ENCODE measurements at regions not wholly inside any gene's neighbourhood (a gene's known extent, or its start where the extent isn't known, plus 50 kb on each side); places are given as distances from the start of the nearest gene placed in this dataset.

DNA sequence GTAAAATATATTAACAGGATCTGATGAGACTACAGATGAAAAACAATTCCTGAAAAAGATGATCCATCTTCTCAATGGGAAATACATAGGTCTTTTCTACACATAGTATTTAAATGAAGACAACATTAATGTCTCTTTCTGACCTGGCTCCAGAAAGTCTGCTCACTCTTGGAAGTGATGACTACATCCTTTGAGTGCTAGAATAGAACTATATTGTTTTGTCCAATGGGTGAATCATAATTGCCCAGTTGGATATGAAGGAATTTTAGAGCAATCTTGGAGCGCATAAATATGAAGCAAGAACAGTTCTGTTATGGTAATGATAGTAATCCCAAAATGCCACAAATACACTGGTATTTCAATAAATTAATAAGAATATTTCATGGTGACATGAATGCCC lies 322.1 kb downstream of the DEPDC1B start:
- no peak for DNase-seq

DNA sequence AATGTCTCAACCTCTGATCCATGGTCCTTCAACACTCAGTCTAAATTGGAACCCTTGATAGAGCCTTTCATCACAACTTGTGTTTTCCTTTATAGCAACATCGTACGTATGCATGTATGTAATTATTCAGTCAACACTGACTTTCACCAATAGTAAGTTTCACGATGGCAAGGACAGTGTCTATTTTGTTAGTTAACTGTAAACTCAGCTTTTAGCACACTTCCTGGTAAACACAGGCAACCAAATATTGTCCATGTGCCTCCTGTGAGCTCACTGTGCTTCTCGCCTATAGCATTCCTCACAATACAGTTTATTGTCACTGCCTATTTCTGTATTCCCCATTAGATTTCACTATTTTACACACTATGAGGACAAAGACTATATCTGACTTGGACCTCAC lies 323.1 kb downstream of the DEPDC1B start:
- no peak for DNase-seq

DNA sequence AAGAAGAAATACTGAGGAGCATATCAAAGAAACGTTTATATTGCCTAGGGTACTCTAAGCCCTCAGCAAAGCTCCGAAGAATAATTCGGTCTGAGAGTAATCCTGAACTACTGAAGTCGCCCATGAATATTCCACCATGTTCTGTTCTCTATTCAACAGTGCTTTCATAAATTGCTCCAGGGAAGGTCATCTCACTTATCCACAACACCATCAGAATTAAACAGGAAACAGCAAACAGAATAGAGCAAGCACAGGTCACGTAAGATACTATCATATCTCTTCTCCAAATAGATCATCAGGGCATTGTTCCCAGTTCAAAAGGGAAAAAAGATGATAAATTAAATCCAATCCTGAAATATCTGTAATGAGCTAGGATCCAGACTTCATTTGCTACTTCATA lies 325.6 kb downstream of the DEPDC1B start:
- no peak for DNase-seq

DNA sequence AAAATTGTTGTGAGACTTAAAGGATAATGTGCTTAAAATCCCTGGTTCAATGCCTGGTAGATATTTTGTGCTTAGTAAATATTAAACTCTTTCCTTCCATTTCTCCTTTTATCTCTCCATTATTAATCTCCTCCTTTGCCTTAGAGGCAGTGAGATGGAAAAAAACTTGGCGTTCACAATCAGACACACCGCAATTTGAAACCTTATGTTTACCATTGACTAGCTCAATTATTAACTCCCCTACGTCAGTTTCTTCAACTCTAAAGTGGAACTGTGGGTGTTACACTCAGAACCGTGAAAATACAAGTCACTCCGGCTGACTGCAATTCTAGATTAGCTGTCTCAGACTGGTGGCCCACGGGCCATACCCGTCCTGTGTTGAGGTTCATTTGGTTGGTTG lies 327.2 kb downstream of the DEPDC1B start:
- no peak for DNase-seq

DNA sequence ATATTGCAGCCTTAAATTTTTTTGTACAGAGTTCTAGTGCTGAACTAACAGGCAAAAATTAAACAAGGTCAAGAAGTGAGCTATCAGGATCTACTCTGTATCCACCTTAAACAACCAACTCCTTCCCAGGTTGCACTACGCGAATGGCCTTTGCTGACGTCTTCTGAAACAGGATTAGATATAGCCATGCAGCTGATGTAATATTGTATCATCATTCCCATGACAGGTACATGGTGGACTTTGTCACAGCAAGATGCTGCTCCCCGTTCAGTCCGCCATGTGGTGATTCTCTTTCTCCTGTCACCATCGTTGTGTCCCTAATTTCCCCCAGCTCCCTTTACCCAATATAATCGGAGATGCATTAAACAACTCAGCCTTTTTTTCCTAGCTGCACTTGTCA lies 328.9 kb downstream of the DEPDC1B start:
- DNase-seq = no peak

DNA sequence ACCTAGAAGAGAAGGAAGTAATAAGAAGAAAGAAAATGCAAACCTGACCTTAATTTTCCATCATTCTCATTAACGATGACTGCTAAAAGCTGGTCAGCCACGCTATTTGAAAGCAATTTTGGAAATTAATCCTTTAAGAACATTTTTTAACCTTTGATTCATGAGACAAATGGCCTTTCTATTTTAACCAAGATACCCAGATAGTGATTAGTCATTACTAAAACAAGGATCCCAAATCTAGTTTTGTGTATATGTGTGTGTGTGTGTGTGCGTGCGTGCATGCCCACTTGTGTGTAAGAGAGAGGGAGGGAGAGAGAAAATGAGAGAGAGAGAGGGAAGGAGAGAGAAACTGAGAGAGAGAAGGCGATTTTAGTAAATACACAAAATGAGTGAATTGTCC lies 329.5 kb downstream of the DEPDC1B start:
- DNase-seq = no peak

DNA sequence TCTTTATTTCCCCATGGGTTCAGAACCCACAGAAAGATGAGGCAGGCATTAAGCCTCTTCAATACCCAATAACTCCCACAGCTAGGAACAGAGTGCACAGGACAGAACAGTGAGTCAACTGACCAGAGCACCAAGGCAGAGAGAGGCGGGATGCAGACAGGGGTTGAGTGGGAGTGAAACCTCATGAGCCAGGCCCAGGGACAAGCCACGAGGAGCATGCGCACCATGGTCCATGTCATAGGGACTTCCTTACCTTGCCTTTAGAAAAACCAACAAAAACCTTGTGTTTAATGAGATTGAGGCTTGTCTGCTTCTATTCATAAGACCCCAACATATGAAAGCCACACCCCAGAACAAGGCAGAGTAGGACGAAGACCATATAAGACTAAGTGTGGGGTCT lies 330.6 kb downstream of the DEPDC1B start:
- DNase-seq = no peak

DNA sequence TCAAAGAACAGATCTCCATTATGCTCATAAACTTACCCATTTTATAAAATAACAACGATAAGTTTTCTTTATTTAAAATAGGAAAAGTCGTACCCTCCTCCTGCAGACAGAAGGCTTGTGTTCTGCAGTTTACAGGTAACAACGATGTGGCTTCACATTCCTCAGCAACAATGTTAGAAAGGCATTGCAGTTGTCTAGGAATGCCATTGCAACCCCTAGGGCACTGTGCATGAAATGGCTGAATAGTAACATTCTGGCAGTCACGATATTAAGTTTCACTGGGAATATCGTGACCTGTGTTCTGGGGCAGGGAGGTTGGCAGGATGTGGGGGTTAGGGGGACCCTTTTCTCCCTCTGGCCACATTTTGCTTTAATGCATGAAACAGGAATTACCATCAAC lies 331.9 kb downstream of the DEPDC1B start:
- no peak for DNase-seq

DNA sequence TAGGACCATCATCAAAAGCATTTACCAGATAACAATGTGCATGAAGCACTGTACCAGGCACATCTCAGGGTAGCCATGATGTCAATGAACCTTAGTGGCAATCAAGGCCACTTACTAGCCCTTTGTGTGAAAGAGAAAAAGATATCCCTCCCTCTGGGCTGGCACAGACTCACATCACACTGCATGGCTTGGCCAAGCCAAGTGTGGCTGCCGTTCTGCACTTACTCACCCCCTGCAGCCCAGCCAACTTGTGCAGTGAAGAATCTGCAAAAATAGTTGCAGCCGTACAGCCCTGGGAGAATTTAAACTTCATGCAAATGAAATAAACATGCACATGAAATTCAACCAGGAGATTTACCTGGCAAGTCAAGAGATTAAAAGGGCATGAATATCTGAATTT lies 333.5 kb downstream of the DEPDC1B start:
- no peak for DNase-seq

DNA sequence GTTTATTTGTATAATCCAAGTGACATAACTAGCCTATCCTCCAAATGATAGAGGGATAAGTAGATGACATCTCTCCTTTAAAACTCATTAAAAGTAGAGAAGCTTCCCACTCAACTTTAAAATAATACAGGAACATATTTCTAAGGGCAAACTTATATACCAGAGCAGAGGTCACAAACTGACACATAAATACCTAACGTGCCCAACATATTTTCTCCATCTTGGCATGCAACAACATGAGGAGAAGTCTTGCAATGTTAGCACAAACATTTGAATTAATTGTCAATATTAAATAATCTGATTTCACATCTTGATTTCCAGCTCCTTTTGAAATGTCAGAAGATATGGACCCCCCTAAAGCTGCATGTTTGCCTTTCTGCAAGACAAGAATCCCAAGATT lies 335.0 kb downstream of the DEPDC1B start:
- DNase-seq = no peak

DNA sequence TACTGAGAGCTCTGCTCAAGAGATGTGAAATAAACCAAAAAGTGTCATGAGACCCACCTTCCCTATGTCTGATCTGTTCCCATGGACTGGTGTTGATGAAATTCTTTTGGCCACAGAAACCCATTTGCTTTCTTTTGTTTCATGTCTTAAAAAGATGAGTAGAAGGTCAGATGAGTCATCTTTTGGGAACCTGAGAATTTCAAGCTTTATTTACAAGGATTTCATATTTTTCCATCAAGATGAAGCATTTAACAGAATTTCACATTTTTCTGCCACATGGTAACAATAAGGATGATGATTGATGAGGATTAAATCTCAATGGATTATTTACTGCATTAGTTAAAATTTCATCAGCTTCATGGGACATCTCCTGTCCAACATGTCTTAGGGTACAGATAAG lies 337.8 kb downstream of the DEPDC1B start:
- no peak for DNase-seq

DNA sequence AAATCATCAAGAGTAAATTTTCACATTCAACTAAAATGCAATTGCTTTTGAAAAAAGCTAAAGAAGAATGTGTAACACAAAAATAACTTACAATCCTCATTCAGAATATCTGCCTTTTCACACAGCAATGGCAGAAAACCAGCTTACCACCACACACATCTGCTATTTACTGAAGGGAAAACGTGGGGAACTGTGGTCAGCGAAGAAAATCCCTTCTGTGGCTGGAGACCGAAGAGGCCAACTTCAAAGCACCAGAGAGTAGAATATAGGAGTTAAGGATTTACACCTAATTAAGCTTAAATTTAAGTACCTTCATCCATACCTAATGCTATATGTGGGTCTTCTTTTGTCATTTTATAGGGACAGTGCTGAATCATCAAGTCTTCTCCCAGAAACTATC lies 339.6 kb downstream of the DEPDC1B start:
- DNase-seq = no peak

DNA sequence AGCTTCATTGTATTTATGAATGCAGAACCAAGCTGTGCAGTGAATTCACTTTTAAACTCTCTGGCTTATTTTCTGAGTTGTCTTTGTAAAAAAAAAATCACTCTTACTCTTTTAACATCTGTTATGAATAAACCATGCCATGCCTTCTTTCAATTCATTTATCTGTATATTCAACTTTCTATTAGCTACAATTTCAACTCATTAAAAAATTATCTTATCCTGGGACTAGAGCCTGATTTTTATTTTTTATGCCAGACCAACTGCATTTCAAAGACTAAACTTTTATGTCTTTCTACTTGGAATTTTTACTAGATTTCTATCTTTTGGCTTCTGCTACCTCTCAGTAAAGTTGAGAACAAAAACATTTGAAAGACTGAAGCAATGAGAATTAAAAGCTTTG lies 342.7 kb downstream of the DEPDC1B start:
- no peak for DNase-seq

DNA sequence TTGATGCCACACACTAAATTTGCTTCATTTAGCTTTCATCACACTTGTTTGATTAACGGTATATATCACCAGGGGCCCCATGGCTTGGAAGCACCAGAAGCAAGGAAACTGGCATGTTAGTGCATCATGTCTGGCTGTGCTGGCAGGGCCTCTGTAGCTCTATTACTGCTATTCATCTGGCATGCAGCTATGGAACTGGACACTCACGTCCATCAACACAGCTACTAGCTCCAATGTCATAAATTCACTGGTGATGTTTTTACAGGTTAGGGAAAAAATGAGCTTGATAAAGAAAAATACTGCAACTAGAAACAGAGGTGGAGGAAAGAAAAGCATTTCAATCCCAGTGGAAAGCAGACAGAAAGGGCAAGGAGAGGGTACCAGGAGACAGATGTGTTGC lies 343.2 kb downstream of the DEPDC1B start:
- DNase-seq = no peak

DNA sequence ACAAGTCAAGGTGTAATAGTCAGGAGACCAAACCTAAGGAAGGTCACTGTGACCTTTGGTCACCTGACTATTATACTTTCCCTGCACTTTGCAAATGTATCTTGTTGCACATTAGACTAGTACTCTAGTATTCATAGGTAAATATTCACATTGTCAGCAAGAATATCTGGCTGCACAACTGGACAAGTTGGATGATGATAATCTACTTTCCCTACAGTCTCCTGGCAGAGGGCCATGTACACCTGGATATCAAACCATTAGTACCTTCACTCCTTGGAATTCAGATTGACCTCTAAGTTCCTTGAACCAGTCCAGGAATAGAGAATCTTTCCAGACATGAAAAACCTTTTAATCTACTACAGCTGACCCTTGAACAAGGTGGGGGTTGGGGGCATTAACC lies 344.8 kb downstream of the DEPDC1B start:
- no peak for DNase-seq

DNA sequence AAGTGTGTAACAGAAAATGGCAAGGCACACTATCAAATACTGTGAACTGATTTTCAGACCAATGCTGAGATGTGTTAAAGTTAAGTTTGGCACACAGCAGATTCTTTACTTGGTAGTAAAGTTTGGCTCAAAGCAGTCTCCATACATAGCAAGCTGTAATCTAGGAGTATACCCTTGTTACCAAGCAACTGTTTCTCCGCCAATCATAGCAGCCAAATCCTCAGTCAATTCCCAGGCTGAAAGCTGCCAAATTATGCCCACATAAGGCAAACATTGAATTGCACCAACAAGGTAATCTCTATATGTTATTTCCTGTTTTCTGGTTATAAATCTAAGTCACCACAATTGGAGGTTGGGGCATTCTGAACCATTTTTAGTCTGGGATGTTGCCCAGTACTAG lies 345.7 kb downstream of the DEPDC1B start:
- DNase-seq = no peak

DNA sequence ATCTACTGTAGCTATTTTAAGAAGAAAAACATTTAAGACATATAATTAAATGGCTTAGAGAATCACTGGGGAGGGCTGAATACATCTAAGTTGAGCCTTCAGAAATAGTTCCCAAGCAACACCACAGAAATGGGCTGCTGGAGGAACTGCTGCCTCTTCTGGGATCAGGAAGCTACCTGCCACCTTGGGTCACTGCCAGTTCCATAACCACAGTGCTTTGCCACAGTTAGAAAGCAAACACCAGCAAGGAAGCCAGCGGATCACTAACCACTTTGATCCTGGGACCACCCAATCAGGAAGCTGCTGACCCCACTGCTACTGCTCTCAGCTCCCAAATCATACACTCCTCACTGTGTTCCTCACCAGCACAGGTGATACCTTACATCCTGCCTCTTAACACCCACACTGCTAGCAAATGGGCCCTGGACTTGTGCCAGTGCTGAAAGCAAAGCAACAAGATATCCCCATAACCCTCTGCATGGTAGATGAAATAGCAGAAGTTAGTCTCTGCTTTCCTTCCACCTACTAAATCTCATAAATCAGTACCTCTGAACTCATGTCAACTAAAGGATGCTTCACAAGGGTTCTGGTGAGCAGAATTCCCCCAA lies 346.9 kb downstream of the DEPDC1B start:
- no peak for DNase-seq

DNA sequence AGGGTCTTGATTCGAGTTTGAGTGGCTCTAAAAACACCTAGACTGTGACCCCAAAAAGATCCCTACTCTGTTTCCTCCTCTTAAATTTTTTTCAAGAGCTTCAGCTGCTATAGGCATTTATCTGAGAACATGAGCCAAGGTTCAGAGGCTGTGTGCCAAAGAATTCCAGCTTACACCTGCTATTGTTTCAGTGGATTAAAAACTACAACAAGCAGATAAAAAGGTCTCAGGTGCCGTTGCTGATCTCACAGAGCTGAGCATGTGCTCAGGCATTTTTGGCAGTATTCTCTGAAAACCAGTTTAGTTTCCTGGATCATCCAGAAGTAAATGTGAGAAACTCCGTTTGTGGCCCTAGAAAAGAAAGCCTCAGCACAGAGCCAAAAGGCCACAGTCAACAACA lies 349.2 kb downstream of the DEPDC1B start:
- DNase-seq = no peak

DNA sequence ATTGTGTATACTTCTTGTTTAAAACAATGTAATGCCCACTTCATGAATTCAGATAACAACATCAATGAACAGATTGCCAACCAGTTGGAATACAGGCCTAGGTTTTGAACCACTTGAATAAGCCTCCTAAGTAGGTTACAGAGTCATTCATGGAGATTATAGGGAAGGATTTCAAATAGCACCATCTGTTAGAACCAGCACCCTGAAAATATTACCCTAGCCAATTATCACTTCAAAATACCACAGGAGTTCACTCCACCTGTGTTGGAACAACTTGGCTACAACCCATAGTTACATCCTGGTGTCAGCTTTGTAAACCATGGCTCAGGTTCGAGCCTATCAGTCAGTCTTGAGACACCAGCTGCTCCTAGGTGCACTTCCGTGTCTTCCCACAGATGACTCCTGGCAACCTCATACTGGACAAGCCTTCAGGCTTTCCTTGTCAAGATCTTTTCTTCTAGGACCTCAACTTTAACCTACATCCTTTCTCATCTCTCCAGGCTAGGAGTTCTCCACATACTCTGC lies 350.0 kb downstream of the DEPDC1B start:
- DNase-seq = no peak

DNA sequence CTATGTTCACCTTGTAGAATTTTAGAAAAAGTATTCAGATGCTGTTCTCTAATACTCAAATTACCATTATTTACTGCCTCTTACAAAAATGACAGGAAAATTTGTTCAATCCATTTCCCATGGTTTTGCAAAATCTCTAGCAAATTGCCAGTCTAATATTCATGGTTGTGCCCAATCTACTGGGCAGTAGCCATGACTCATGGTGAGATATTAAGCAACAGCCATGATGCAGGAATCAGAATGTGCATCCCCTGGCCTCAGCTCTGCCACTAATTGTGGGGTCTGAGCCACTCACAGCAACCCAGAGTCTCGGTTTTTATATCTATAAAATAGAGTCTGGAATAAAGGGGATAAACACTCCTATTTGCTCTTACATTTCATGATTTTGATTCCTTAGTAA lies 353.6 kb downstream of the DEPDC1B start:
- DNase-seq = no peak

DNA sequence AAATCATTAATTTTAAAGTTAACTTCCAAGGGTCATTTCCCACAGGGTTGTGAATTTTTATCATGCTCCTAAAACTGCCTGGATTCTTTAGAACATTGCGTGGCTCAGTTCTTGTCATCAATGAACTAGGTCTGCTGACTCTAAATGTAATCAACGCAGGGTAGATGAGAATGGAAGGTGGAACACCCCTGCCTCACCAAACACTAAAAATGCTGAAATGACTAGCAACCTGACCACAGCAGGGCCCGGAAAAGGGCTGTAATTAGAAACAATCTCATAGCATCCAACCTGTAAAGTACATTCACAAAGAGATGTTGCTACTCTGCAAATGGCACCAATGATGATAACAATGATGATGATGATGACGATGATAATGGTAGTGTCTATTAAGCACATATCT lies 356.9 kb downstream of the DEPDC1B start:
- no peak for DNase-seq

DNA sequence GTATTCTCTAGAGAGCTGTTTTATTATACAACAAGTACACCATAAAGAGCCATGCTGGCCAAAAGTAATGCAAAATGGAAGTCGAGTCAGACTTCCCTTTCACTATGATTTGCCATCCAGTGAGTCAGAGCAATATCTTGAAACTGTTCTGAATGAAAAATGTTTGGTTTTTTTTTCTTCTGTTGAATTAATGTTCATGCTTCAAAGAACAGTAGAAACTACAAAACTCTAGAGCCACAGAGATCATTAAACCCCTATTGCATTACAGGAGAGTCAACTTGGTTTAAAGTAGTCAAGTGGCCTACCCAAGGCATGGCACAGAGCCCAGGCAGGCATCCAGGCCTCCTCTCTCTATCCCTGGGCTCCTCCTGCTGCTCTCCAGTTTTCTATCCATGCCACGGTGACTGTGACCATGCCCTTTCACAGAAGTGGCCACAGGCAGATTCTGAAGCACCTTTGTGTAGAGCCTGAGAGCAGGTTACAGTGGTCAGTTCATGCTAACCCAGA lies 358.9 kb downstream of the DEPDC1B start:
- DNase-seq = peak in 1 of 51 donors; percentile 3

DNA sequence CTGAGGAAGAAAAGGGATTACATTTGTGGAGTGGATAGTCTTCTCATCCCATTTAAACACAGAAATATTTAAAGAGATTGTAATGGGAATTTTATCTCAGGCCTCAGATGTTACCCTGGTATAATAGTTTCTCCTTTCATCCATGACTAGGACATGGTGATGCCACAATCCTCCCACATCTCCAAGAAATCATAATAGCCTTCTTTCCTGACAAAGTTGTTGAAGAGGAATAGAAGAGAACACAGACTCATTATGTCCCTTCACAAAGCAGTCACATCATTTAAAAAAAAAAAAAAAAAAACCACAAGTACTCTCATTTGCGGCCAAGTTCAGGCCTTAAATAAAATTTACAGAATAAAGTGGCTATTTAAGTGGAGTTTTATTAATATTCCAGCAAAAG lies 359.6 kb downstream of the DEPDC1B start:
- no peak for DNase-seq

DNA sequence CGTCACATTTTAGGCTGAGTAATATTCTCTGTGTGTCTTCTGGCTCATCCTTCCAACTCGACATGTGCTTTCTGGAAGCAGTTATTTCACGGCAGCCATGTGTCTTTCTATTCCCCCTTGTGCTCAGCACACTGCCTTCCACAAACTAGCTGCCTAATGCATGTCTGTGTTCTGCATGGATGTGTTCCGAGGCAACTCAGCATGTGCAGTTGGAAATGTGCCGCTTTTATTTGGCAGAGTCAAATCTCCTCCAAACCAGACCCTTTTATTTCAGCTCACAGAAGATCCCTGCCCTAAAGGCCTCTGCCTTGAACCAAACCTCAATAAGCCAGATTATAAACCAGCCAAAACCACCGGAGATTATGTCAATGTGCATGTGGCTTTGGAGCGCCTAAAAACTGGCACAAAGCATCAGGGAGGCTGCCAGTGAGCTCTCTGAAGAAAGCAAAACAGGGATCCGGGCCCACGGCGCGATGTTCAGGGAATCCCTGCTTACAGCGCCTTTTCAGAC lies 360.2 kb downstream of the DEPDC1B start:
- peak in 37 of 51 donors; percentile 4 to 70 (median 40) for DNase-seq
